IMR-90 (cell line): ENCODE measurements at regions not wholly inside any gene's neighbourhood (a gene's known extent, or its start where the extent isn't known, plus 50 kb on each side); places are given as distances from the start of the nearest gene placed in this dataset.

Source experiments
- ATAC-seq: fragments of 200-7000 bp; cut with Tn5 transposase; 2 replicates; pipeline ENCODE4 v1.9.1; 2020; ENCODE audit warnings: low read depth, mild to moderate bottlenecking, moderate library complexity
- BruUV-seq: library from RNA; stranded (reverse); fragments of 400-500 nt; replicated peaks from 2 replicates; lab custom pipeline; 2021; lab: Mats Ljungman, UMichigan
- CTCF ChIA-PET: fragments of 300-600 bp; formaldehyde crosslinking; extraction: SDS; loops from one replicate; lab custom pipeline; 2021; ENCODE audit warnings: antibody characterized with exemption; lab: Yijun Ruan, JAX
- POLR2A ChIA-PET: fragments of 300-600 bp; sonication (Branson Sonifier 250); formaldehyde crosslinking; loops from one replicate; lab custom pipeline; 2022; ENCODE audit warnings: antibody characterized with exemption; ENCODE audit not compliant: unreplicated experiment; lab: Charles Lee
- DNase-seq: peaks from one replicate; pipeline ENCODE4 v3.0.0; 2013
- H2AFZ ChIP-seq: replicated peaks from 2 replicates; pipeline ENCODE3; 2013; ENCODE audit warnings: low read length, mild to moderate bottlenecking; ENCODE audit not compliant: poor library complexity
- H2AK5ac ChIP-seq: 2 replicates; pipeline ENCODE4 v1.6.1; 2013; ENCODE audit warnings: low read depth, low read length, inconsistent platforms
- H2AK9ac ChIP-seq: replicated peaks from 2 replicates; pipeline ENCODE3; 2013; ENCODE audit warnings: mild to moderate bottlenecking, low read depth, low read length, moderate library complexity; ENCODE audit not compliant: poor library complexity
- H2BK120ac ChIP-seq: 2 replicates; pipeline ENCODE4 v1.6.1; 2013; ENCODE audit warnings: low read depth, low read length, inconsistent platforms
- H2BK15ac ChIP-seq: 3 replicates; pipeline ENCODE4 v1.6.1; 2013; ENCODE audit warnings: low read depth, low read length, inconsistent platforms
- H2BK20ac ChIP-seq: 2 replicates; pipeline ENCODE4 v1.6.1; 2013; ENCODE audit warnings: low read depth, mild to moderate bottlenecking, inconsistent platforms, low read length, moderate library complexity
- H2BK5ac ChIP-seq: 2 replicates; pipeline ENCODE4 v1.6.1; 2013; ENCODE audit warnings: mild to moderate bottlenecking, low read depth, low read length, inconsistent platforms; ENCODE audit not compliant: poor library complexity, severe bottlenecking
- H3K14ac ChIP-seq: replicated peaks from 2 replicates; pipeline ENCODE4 v1.6.1; 2013; ENCODE audit warnings: low read depth, low read length, inconsistent platforms
- H3K18ac ChIP-seq: 2 replicates; pipeline ENCODE4 v1.6.1; 2013; ENCODE audit warnings: low read depth, low read length, control low read depth
- H3K23ac ChIP-seq: 2 replicates; pipeline ENCODE4 v1.6.1; 2013; ENCODE audit warnings: low read depth, low read length, inconsistent platforms
- H3K27ac ChIP-seq: 2 replicates; pipeline ENCODE4 v1.5.1; 2013; ENCODE audit warnings: mild to moderate bottlenecking, control low read depth, low read length; ENCODE audit not compliant: insufficient read depth
- H3K27me3 ChIP-seq: 2 replicates; pipeline ENCODE4 v1.6.1; 2013; ENCODE audit warnings: low read length; ENCODE audit not compliant: control insufficient read depth, insufficient read depth
- H3K36me3 ChIP-seq: 2 replicates; pipeline ENCODE4 v1.6.1; 2013; ENCODE audit warnings: low read length, mixed read lengths; ENCODE audit not compliant: control insufficient read depth, insufficient read depth
- H3K4ac ChIP-seq: 2 replicates; pipeline ENCODE4 v1.6.1; 2013; ENCODE audit warnings: low read depth, low read length, inconsistent platforms
- H3K4me1 ChIP-seq: 2 replicates; pipeline ENCODE4 v1.6.1; 2013; ENCODE audit warnings: low read length, mixed read lengths; ENCODE audit not compliant: control insufficient read depth, insufficient read depth
- H3K4me2 ChIP-seq: 2 replicates; pipeline ENCODE4 v1.6.1; 2013; ENCODE audit warnings: low read depth, mild to moderate bottlenecking, control low read depth, low read length, moderate library complexity
- H3K4me3 ChIP-seq: 2 replicates; pipeline ENCODE4 v1.5.1; 2013; ENCODE audit warnings: low read depth, mild to moderate bottlenecking, control low read depth, low read length, moderate library complexity; ENCODE audit not compliant: insufficient read depth
- H3K56ac ChIP-seq: 2 replicates; pipeline ENCODE4 v1.6.1; 2013; ENCODE audit warnings: low read length, inconsistent platforms; ENCODE audit not compliant: insufficient read depth; ENCODE audit errors: extremely low read depth
- H3K79me1 ChIP-seq, 2 experiments: 2 replicates each; pipeline ENCODE4 v1.6.1; 2013; ENCODE audit warnings: low read length in 2 of 2, inconsistent platforms in 1 of 2, low read depth in 1 of 2
- H3K9ac ChIP-seq: 2 replicates; pipeline ENCODE4 v1.6.1; 2013; ENCODE audit warnings: low read depth, low read length, control low read depth
- H3K9me1 ChIP-seq: 2 replicates; pipeline ENCODE4 v1.6.1; 2013; ENCODE audit warnings: low read length, inconsistent platforms; ENCODE audit not compliant: insufficient read depth
- H3K9me3 ChIP-seq: 2 replicates; pipeline ENCODE4 v1.6.1; 2013; ENCODE audit warnings: low read length; ENCODE audit not compliant: control insufficient read depth, insufficient read depth
- H4K20me1 ChIP-seq: 2 replicates; pipeline ENCODE4 v1.6.1; 2013; ENCODE audit warnings: low read length, inconsistent platforms; ENCODE audit not compliant: insufficient read depth
- H4K5ac ChIP-seq: 2 replicates; pipeline ENCODE4 v1.6.1; 2013; ENCODE audit warnings: mild to moderate bottlenecking, low read depth, low read length, control low read depth
- H4K8ac ChIP-seq, 2 experiments: 2 replicates each; pipeline ENCODE4 v1.6.1; 2013; ENCODE audit warnings: low read depth in 2 of 2, low read length in 2 of 2, control low read depth in 1 of 2, inconsistent platforms in 1 of 2
- H4K91ac ChIP-seq: 2 replicates; pipeline ENCODE4 v1.6.1; 2013; ENCODE audit warnings: low read depth, low read length, inconsistent platforms; ENCODE audit not compliant: insufficient read depth
- MAFK ChIP-seq: IDR thresholded peaks from 2 replicates; pipeline ENCODE4 v1.6.1; 2012; ENCODE audit warnings: low read depth, low read length, improper control_type of control experiment
- MXI1 ChIP-seq: IDR thresholded peaks from 2 replicates; pipeline ENCODE4 v1.6.1; 2012; ENCODE audit warnings: low read depth, mild to moderate bottlenecking, low read length, moderate library complexity, borderline replicate concordance
- POLR2A ChIP-seq: IDR thresholded peaks from 2 replicates; pipeline ENCODE4 v1.6.1; 2012; ENCODE audit warnings: mild to moderate bottlenecking, low read depth, low read length
- SMC3 ChIP-seq: fragments of 150-350 bp; IDR thresholded peaks from 2 replicates; pipeline ENCODE4 v1.6.1; 2016; ENCODE audit warnings: low read depth, mild to moderate bottlenecking, antibody characterized with exemption, low read length, moderate library complexity
- WGBS, 2 experiments: methylation state at CpG; one replicate each; pipeline versions ENCODE4 v1.1.5 to v1.1.7; 2013; ENCODE audit warnings: missing lambda C conversion rate in 2 of 2; ENCODE audit not compliant: insufficient read length in 1 of 2; ENCODE audit errors: extremely low coverage in 2 of 2; 5-methylcytosine and 5-hydroxymethylcytosine counted together
- dilution Hi-C: fragments of 300-500 bp; cut with HindIII; formaldehyde crosslinking; loops from one replicate; pipeline ENCODE4 v1.14.3; 2018; ENCODE audit warnings: low sequenced_read_pairs; ENCODE audit not compliant: unreplicated experiment
- in situ Hi-C: fragments of 300-500 bp; cut with MboI; formaldehyde crosslinking; loops from 3 replicates; pipeline ENCODE4 v1.14.3; 2019; ENCODE audit warnings: low sequenced_read_pairs, inconsistent platforms, mixed read lengths
- intact Hi-C: fragments of 100-400 bp; cut with micrococcal nuclease; formaldehyde crosslinking; loops from 2 replicates; pipeline ENCODE4 v1.10.0; 2022
- TF ChIP-seq, protein P1 (sequence below): fragments of 150-350 bp; IDR thresholded peaks from 2 replicates; pipeline ENCODE4 v1.6.1; 2016; ENCODE audit warnings: low read depth, mild to moderate bottlenecking, low read length, moderate library complexity, borderline replicate concordance

DNA sequence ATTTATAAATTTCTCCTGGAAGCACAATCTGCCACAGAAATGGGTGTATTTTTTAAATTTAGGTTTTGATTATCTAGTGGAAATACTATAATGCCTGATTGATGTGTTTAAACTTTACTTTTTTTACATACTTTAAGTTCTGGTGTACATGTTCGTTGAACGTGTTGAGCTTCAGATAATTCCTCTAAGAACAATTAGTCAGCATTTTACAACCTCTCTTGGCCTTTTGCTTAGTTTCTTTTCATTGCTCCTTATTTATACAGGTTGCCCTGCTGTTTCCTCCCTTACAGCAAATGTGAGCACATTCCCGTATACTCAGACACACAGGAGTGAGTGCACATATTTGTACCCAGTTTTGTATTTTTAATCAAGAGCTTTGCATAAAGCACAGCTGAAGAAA is 1038.9 kb downstream of the BRINP3 start:
- H4K5ac ChIP-seq: no peak overlapping the region
- H3K4me3 ChIP-seq: no peak overlapping the region
- no peak overlapping the region for H2AK9ac ChIP-seq
- H2AFZ ChIP-seq: no peak overlapping the region
- no peak overlapping the region for H3K27ac ChIP-seq
- H2BK120ac ChIP-seq: no peak overlapping the region
- no peak overlapping the region for H3K14ac ChIP-seq
- H3K9me1 ChIP-seq: no peaks in the 10 kb centered on the region
- CTCF ChIA-PET: interaction anchor here (1.5 to 1.9 kb wide), 2 partner anchors 9 to 14 kb away, joined by 5 read pairs; no protein-coding TSS in a partner anchor
- no peaks in the 10 kb centered on the region for H3K9me3 ChIP-seq
- H4K8ac ChIP-seq: no peak overlapping the region
- BruUV-seq: no TSS peak
- H2BK15ac ChIP-seq: no peak overlapping the region
- DNase-seq: no peak
- no peak overlapping the region for H2BK20ac ChIP-seq
- no peak overlapping the region for H4K91ac ChIP-seq
- intact Hi-C loops (loop anchor here (10.0 kb wide), 1 partner anchor 886 kb away; no protein-coding TSS in a partner anchor), dilution Hi-C loops (no loop called here), in situ Hi-C loops (loop anchor here (25.0 kb wide), 1 partner anchor 873 kb away; no protein-coding TSS in a partner anchor)
- H3K27me3 ChIP-seq: no peaks in the 10 kb centered on the region
- POLR2A ChIA-PET: no interaction called here
- no peak overlapping the region for H3K56ac ChIP-seq
- H3K4me2 ChIP-seq: no peak overlapping the region
- H3K23ac ChIP-seq: no peak overlapping the region
- no peak for ATAC-seq
- H2AK5ac ChIP-seq: no peak overlapping the region
- no peak overlapping the region for H3K4ac ChIP-seq
- no peak overlapping the region for H3K9ac ChIP-seq
- no peaks in the 10 kb centered on the region for H3K36me3 ChIP-seq
- no peaks in the 10 kb centered on the region for H4K20me1 ChIP-seq
- H3K79me1 ChIP-seq: no peaks in the 10 kb centered on the region
- no peak for TF ChIP-seq SMC3
- 0 out of 2 replicates have a peak, but pooled peaks have one; percentile 21 for TF ChIP-seq MAFK
- TF ChIP-seq, protein P1, sequence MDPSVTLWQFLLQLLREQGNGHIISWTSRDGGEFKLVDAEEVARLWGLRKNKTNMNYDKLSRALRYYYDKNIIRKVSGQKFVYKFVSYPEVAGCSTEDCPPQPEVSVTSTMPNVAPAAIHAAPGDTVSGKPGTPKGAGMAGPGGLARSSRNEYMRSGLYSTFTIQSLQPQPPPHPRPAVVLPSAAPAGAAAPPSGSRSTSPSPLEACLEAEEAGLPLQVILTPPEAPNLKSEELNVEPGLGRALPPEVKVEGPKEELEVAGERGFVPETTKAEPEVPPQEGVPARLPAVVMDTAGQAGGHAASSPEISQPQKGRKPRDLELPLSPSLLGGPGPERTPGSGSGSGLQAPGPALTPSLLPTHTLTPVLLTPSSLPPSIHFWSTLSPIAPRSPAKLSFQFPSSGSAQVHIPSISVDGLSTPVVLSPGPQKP: no peak
- no peak for TF ChIP-seq MXI1
- TF ChIP-seq POLR2A: no peak
- WGBS, 2 experiments: no CpG with 5 or more reads among the region's 3 CpGs
- H3K4me1 ChIP-seq: no peaks in the 10 kb centered on the region
- H3K18ac ChIP-seq: no peak overlapping the region
- no peak overlapping the region for H2BK5ac ChIP-seq
